CMK (cell line): ENCODE measurements at regions not wholly inside any gene's neighbourhood (a gene's known extent, or its start where the extent isn't known, plus 50 kb on each side); places are given as distances from the start of the nearest gene placed in this dataset.

Experiments used
- DNase-seq: peaks from one replicate; pipeline ENCODE4 v3.0.0-alpha.2; 2010; ENCODE audit warnings: low read depth

GRCh38 chr4:3818371-3818770 is 52.2 kb downstream of the ADRA2C start:
- DNase-seq = no peak

DNA sequence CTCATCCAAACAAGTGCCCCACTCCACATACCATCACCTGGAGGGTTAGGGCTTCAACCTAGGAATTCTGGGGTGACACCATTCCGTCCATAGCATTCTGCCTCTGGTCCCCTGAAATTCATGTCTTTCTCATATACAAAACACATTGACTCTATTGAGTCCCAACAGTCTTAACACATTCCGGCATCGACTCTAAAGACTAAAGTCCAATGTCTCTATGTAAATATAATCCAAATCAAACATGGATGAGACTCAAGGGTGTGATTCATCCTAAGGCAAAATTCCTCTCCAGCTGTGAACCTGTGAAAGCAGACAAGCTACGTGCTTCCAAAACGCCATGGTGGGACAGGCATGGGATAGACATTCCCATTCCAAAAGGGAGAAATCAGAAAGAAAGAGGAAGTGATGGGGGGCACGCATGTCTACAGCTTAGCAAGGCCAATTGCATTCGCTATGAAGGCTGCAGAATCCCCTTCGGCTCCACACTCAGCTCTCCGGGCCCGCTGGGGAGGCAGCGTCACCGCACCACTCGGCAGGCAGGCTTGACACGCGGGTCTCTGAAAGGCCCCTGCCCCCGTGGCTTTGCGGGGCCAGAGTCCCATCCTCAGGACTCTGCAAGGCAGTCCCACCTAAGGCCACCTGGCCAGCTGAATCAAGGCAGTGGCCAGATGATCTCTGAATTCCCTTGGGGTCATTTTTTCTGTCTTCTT is 53.2 kb downstream of the ADRA2C start:
- no peak for DNase-seq

- no peak for DNase-seq
Measured at GRCh38 chr4:3820016-3820805, 54.0 kb downstream of the ADRA2C start.

GRCh38 chr4:3820806-3821579 is 54.8 kb downstream of the ADRA2C start:
- DNase-seq = no peak

- no peak for DNase-seq
Measured at GRCh38 chr4:3821580-3822229, 55.5 kb downstream of the ADRA2C start.

GRCh38 chr4:3822230-3822947 is 56.2 kb downstream of the ADRA2C start:
- DNase-seq = no peak

- no peak for DNase-seq
Measured at GRCh38 chr4:3823496-3824341, 57.5 kb downstream of the ADRA2C start.

- no peak for DNase-seq
Measured at GRCh38 chr4:3824521-3825270, 58.5 kb downstream of the ADRA2C start.

GRCh38 chr4:3825530-3825929 is 59.3 kb downstream of the ADRA2C start:
- DNase-seq = no peak

GRCh38 chr4:3826247-3827172 is 60.3 kb downstream of the ADRA2C start:
- no peak for DNase-seq

DNA sequence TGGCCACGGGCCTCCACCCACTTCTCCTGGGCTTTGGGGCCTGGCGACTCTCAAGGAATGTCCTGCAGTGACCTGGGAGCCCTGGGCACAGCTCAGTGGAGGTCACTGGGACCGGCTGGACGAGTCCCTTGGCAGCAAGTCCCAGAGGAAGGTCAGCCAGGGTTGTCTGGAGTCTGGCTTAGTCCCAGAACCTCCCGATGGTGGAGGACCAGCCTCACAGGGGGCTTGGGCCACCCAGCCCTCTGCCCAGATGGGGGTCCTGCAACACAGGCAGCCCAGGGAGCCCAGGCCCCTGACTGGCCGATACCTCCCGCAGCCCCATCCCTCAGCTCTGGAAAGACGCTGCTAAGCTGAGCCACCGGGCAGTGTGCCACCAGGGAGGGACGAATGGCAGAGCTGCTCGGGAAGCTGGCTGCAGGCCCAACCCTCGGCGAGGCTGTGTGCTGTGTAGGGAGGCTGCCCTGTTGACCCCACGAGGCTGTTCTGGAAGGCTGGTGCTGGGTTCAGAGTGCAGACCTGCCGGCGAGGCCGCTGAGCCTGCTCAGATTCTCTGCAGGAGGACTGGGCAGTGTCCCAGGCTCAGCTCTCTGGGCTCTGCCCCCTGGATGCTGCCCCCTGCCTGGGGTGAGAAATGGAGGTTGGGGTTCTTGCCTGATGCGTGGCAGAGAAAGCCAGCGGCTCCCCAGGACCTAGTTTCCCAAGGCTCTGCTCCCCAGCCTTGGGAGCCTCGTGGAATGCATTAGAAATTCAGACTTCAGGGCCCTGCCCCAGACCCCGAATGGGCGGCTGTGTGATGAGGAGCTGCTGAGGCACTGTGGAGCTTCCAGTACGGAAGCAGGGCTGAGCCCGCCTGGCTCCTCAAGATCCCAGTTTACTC is 61.7 kb downstream of the ADRA2C start:
- DNase-seq = no peak

DNA sequence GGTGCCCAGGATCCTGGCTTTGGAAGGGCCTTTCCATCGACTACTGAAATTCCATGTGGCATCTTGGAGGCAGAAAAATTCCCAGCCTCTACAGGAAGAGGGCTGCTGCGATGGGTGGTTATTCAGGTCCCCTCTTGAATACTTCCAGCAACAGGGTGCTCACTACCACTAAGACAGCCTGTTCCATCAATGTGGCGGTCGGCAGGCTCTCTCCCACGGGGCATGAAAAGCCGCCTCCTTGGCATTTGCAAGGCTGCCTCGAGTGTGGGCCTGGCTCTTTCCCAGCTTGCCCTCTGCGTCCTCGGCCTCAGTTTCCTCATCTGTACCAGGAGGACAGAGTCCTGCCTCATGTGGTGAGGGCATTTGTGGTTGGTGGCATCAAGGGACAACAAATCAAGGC is 62.4 kb downstream of the ADRA2C start:
- DNase-seq = no peak

- DNase-seq = no peak
Measured at GRCh38 chr4:3829211-3829955, 63.2 kb downstream of the ADRA2C start.

GRCh38 chr4:3829956-3830773 is 64.0 kb downstream of the ADRA2C start:
- no peak for DNase-seq

DNA sequence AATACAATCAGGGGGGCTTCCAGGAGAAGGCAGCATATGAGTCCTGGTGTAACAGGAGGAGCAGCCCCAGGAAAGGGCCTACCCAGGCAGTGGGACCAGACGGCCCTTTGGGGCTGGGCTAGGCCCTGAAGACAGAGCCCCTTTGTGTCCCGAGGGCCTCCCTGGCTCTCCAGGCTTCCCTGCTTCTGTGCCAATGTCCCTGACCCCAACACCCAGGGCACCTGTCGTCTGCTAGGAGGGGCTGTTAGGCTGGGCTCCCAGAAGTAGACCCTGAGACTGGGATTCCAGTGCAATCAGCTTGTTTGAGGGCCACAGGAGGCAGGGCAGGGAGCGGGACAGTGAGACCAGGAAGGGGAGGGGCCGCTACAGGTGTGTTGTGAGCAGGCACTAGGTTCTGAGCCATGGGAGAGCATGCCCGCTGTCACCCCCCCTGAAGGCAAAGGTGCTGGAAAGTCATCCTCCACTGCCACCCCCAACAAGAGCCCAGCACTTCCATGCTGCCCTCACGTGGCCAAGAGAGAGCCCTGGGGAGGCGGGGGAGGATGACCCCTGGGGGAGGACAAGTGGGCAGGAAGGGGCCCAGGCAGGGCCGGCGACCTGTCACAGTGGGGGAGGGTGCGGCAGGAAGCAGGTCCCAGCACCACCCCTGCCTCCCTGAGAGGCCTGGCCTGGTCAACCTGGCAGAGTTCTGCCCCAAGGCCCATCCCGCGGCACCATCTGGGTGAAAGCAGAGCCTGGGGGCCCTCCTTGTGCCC is 64.8 kb downstream of the ADRA2C start:
- peak; percentile 44 for DNase-seq
